HepG2 (cell line): ENCODE measurements at regions not wholly inside any gene's neighbourhood (a gene's known extent, or its start where the extent isn't known, plus 50 kb on each side); places are given as distances from the start of the nearest gene placed in this dataset.
A peak's percentile ranks its signal among the peaks of the same experiment; 100 is the strongest.

ENCODE experiments used
- ATAC-seq: fragments of 200-7000 bp; cut with Tn5 transposase; 3 replicates; pipeline ENCODE4 v1.9.1; 2020; ENCODE audit warnings: mild to moderate bottlenecking, moderate library complexity
- BruUV-seq: library from RNA; stranded (reverse); fragments of 400-500 nt; replicated peaks from 2 replicates; lab custom pipeline; 2021; lab: Mats Ljungman, UMichigan
- CTCF ChIA-PET: fragments of 300-600 bp; formaldehyde crosslinking; extraction: SDS; loops from one replicate; lab custom pipeline; 2021; ENCODE audit warnings: low total read pairs, inconsistent platforms, low intra/inter-chr PET ratio; lab: Yijun Ruan, JAX
- POLR2A ChIA-PET: fragments of 350-600 bp; sonication (Branson Sonifier 250); formaldehyde crosslinking; loops from one replicate; lab custom pipeline; 2020; ENCODE audit warnings: antibody characterized with exemption, inconsistent platforms; lab: Yijun Ruan, JAX
- DNase-seq: peaks from one replicate; pipeline ENCODE4 v3.0.0-alpha.2; 2015; ENCODE audit warnings: low spot score
- FAIRE-seq: peaks from 3 replicates; lab custom pipeline; 2011; peaks lifted over from hg19 to GRCh38; lab: Jason Lieb, UNC
- H2AFZ ChIP-seq: one replicate; pipeline ENCODE4 v1.6.1; 2011; ENCODE audit warnings: low read length, inconsistent platforms
- H3K27ac ChIP-seq: fragments of 300-600 bp; 3 replicates; pipeline ENCODE4 v1.8.0; 2011; ENCODE audit warnings: mixed run types, mild to moderate bottlenecking, mixed read lengths, low read length, inconsistent platforms; ENCODE audit not compliant: insufficient read depth; ENCODE audit errors: extremely low read length
- H3K27me3 ChIP-seq, 2 experiments: fragments of 200-600 bp in 1 of 2; 2 replicates in 1 of 2; 3 replicates in 1 of 2; pipeline versions ENCODE4 v1.6.0 to v1.8.0; 2011; ENCODE audit warnings: low read length in 2 of 2, mild to moderate bottlenecking in 2 of 2, moderate library complexity in 2 of 2, inconsistent platforms in 1 of 2; ENCODE audit not compliant: insufficient read depth in 2 of 2, control insufficient read depth in 1 of 2
- H3K36me3 ChIP-seq, 2 experiments: fragments of 200-600 bp in 1 of 2; replicated peaks in 1 of 2; 2 replicates in 1 of 2; 3 replicates in 1 of 2; pipeline versions ENCODE4 v1.5.1 to v1.8.0; 2011; ENCODE audit warnings: low read length in 2 of 2, inconsistent platforms in 1 of 2; ENCODE audit not compliant: insufficient read depth in 2 of 2, control insufficient read depth in 1 of 2
- H3K4me1 ChIP-seq: 2 replicates; pipeline ENCODE4 v1.5.1; 2012; ENCODE audit warnings: low read length, inconsistent platforms; ENCODE audit not compliant: insufficient read depth
- H3K4me2 ChIP-seq: 2 replicates; pipeline ENCODE4 v1.6.0; 2011; ENCODE audit warnings: low read depth, low read length, inconsistent platforms
- H3K4me3 ChIP-seq, 3 experiments: fragments of 200-600 bp in 1 of 3; sonication (generic), shearing (Covaris generic) in 1 of 3; replicated peaks in 1 of 3; 2 replicates each; pipeline ENCODE4 v1.5.1; 2011 to 2016; ENCODE audit warnings: low read length in 3 of 3, inconsistent platforms in 2 of 3, low read depth in 2 of 3, mild to moderate bottlenecking in 2 of 3, control low read depth in 1 of 3, mixed read lengths in 1 of 3; ENCODE audit not compliant: insufficient read depth in 1 of 3
- H3K79me2 ChIP-seq: one replicate; pipeline ENCODE4 v1.6.1; 2011; ENCODE audit warnings: low read length, inconsistent platforms; ENCODE audit not compliant: insufficient read depth
- H3K9ac ChIP-seq: 2 replicates; pipeline ENCODE4 v1.6.0; 2011; ENCODE audit warnings: mild to moderate bottlenecking, low read depth, low read length, inconsistent platforms; ENCODE audit not compliant: insufficient read depth
- H3K9me3 ChIP-seq: 2 replicates; pipeline ENCODE4 v1.5.1; 2012; ENCODE audit warnings: mild to moderate bottlenecking, low read length
- H4K20me1 ChIP-seq: 2 replicates; pipeline ENCODE4 v1.6.0; 2011; ENCODE audit warnings: inconsistent platforms, mild to moderate bottlenecking, low read length, moderate library complexity; ENCODE audit not compliant: insufficient read depth
- AGO2 ChIP-seq: fragments of 200-400 bp; formaldehyde crosslinking; optimal IDR thresholded peaks from 2 replicates; pipeline ENCODE3; 2017; ENCODE audit warnings: mild to moderate bottlenecking, low read depth, low read length, moderate library complexity
- FOXO4 ChIP-seq: sonication (generic); formaldehyde crosslinking; conservative IDR thresholded peaks from 2 replicates; pipeline ENCODE4 v1.8.1; 2023; ENCODE audit warnings: missing genetic modification reagents
- MNT ChIP-seq: fragments of 450-650 bp; IDR thresholded peaks from 2 replicates; pipeline ENCODE4 v1.6.1; 2016
- RAD21 ChIP-seq: fragments of 450-650 bp; formaldehyde crosslinking; IDR thresholded peaks from 2 replicates; pipeline ENCODE4 v1.5.0; 2020; ENCODE audit warnings: mild to moderate bottlenecking
- RBM22 ChIP-seq: fragments of 200-400 bp; formaldehyde crosslinking; optimal IDR thresholded peaks from 2 replicates; pipeline ENCODE3; 2017; ENCODE audit warnings: mild to moderate bottlenecking, low read length, moderate library complexity
- RCOR2 ChIP-seq: IDR thresholded peaks from 2 replicates; pipeline ENCODE4 v1.6.1; 2016; ENCODE audit warnings: missing biosample characterization, missing genetic modification reagents
- ZNF160 ChIP-seq: sonication (generic); formaldehyde crosslinking; IDR thresholded peaks from 2 replicates; pipeline ENCODE4 v1.8.0; 2022; ENCODE audit warnings: mild to moderate bottlenecking, inconsistent platforms, missing genetic modification reagents
- ZNF207 ChIP-seq: fragments of 450-650 bp; IDR thresholded peaks from 2 replicates; pipeline ENCODE4 v1.6.1; 2016; ENCODE audit warnings: antibody characterized with exemption, borderline replicate concordance
- WGBS: methylation state at CpG from one replicate; pipeline ENCODE4 v1.1.6; 2017; ENCODE audit warnings: low lambda C conversion rate; 5-methylcytosine and 5-hydroxymethylcytosine counted together
- in situ Hi-C: cut with HindIII; loops from 2 replicates; pipeline ENCODE4 v1.10.0; 2017; ENCODE audit warnings: low pct_unique_long_range_greater_than_20kb; ENCODE audit not compliant: extremely low pct_ligation_motif_present
- intact Hi-C: fragments of 100-400 bp; cut with micrococcal nuclease; formaldehyde crosslinking; loops from one replicate; pipeline ENCODE4 v1.10.0; 2022; ENCODE audit not compliant: unreplicated experiment

- H3K27ac ChIP-seq = no peak overlapping the region
- ChIA-PET CTCF (no interaction called here), POLR2A (no interaction called here)
- WGBS = 98% methylated on average over 18 of the region's 31 CpGs
- H3K9ac ChIP-seq = no peak overlapping the region
- H3K9me3 ChIP-seq = no peaks in the 10 kb centered on the region
- ATAC-seq = no peak
- DNase-seq = no peak
- in situ Hi-C loops (no loop called here), intact Hi-C loops (no loop called here)
- BruUV-seq = no TSS peak
- H4K20me1 ChIP-seq = no peaks in the 10 kb centered on the region
- H2AFZ ChIP-seq = no peak overlapping the region
- H3K4me3 ChIP-seq = no peak overlapping the region
- no peak overlapping the region for H3K4me2 ChIP-seq
- H3K27me3 ChIP-seq = no peaks in the 10 kb centered on the region
- TF ChIP-seq MNT (no peak), ZNF160 (CRISPR knock-in tag) (no peak), AGO2 (peak; percentile 41), FOXO4 (CRISPR knock-in tag) (no peak), RAD21 (CRISPR knock-in tag) (no peak), RBM22 (peak; percentile 23), RCOR2 (CRISPR knock-in tag) (no peak), ZNF207 (no peak)
- peaks cover 14 to 49% of the 10 kb centered on the region in 2 experiments; a peak in 4 of 5 replicates for H3K36me3 ChIP-seq
- H3K4me1 ChIP-seq = peaks cover 5% of the 10 kb centered on the region
- no peak for FAIRE-seq
- no peaks in the 10 kb centered on the region for H3K79me2 ChIP-seq
Measured at GRCh38 chr12:124379938-124380754, 85.3 kb downstream of the RFLNA start.
